ENCODE measurements at regions not wholly inside any gene's neighbourhood (a gene's known extent, or its start where the extent isn't known, plus 50 kb on each side); places are given as distances from the start of the nearest gene placed in this dataset.

DNA sequence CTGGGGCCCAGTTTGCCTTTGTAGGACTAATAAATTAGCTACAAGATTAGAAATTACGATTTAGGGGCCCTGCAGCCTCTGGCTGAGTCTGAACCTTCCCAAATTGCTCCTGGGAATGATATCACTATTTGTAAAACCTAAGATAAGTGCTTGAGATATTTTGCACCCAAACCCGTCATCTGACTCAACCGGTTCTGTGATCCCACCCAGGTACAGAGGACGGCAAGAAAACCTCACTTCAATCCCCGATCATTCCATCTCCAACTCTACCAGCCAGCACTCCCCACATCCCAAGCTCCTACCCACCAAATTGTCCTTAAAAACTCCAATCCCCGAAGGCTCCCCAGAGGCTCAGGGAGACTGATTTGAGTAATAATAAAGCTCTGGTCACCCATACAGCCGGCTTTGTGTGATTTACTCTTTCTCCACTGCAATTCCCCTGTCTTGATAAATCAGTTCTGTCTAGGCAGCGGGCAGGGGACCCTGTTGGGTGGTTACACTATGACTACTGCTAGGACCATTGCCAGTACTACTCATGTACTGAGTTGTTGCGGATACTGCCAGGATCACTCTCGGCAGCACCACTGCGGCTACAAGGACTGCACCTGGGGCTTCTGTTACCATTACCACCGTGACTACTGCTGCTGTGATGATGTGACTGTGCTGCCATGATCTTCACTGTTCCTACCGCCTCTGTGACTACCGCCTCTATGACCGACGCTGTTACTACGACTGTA is 73.1 kb downstream of the IRF8 start:
- FAIRE-seq = no peak

DNA sequence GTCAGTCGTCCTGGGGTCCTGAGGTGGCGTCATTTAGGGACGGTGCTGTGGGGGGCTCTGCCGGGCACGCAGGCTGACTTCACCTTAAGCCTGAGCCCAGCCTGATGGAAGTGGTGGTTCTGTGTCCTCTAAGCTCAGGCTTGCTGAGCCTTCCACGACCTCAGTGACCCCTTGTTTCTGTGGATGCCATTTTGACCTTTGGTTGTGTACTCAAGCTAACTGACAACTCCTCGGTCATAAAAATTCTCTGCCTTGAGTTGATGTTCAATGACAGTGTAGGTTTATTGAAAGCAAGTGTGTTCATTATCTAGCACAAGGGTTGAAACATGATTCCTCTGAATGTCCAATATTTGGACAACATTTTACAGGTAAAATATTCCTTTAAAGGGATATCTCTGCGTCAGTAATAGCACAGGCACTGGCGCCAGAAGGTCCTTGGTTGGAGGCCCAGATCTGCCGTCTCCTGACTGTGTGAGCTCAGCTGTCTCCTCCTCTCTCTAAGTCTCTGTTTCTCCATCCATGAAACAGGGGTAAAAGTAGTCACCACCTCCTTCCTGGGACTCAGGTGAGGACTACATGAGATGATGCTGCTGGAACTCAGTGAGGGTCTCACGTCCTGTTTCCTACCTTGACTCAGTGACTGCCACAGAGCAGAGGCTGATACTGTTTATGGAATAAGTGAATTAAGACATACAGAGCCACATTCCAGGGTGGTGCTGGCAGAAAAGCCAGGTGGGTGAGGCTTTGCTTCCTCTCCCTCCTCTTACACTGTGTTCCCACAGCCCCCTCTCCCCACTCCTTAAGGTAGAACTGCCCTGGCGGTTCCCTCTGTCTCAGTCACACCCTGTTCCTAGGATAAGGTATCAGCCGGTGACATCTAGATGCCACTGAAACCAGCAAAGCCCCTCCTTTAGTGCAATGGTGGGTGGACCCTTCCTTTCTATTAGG is 75.7 kb downstream of the IRF8 start:
- FAIRE-seq = no peak

DNA sequence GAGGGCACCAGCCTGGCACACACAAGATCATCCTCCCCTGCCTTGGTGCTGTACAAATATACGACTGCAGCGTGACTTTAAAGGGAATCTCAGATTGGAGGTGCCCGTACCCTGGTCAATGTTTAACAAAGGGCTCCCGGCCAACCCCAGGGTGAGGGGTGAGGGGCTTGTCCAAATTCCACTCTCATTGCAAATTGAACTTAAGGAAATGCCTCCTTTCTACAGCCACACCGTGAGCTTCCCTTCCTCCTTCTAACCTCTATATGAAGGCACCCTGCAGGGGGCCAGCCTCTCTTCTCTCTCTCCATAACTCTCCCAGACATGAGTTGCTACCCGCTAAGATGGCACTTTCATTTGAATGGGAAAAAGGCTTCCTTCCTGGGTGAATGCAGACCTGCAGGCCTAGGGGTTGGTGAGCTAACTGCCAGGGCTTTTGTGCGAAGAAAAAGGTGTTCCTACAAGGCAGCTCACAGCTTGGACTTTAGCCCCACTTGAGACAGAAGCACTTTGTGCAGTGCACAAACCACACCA is 76.6 kb downstream of the IRF8 start:
- FAIRE-seq = no peak

GRCh38 chr16:85978291-85978775 is 79.4 kb downstream of the IRF8 start:
- no peak for FAIRE-seq

DNA sequence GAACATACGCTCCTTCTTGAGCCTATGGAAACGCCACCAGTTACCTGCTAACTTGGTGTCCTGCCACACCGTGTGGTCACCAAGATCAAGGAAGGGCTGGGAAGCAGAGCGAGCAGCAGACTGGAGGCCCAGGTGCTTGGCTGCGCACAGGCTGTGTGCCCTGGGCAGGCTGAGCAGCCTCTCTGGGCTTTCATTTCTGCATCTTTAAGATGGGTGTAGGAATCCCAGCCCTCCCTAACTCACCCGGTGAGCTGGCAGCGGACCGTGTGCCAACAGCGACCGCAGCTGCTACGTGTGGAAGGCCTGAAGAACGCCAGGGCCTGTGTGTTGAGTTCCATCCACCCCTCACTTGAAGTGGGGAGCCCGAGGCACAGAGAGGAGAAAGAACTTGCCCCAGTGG is 80.0 kb downstream of the IRF8 start:
- no peak for FAIRE-seq

- FAIRE-seq = no peak
Observed at GRCh38 chr16:85979605-85980004, 80.6 kb downstream of the IRF8 start.

DNA sequence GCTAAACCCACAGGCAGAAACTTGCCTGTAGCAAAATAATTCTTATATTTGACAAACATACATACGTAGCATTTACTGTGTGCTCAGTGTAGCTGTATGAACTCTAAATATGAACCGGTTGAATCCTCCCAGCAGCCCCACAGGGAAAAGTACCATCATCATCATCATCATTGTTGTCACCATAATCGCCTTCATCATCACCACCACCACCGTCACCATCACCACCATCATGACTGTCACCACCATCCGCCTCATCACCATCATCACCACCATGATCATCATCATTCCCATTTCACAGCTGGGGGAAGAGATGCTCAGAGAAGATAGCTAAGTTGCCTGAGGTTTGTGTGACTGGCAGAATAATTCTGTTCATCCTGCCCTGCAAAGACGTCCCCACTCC is 81.7 kb downstream of the IRF8 start:
- no peak for FAIRE-seq

- no peak for FAIRE-seq
Observed at GRCh38 chr16:85981826-85982562, 83.0 kb downstream of the IRF8 start.

DNA sequence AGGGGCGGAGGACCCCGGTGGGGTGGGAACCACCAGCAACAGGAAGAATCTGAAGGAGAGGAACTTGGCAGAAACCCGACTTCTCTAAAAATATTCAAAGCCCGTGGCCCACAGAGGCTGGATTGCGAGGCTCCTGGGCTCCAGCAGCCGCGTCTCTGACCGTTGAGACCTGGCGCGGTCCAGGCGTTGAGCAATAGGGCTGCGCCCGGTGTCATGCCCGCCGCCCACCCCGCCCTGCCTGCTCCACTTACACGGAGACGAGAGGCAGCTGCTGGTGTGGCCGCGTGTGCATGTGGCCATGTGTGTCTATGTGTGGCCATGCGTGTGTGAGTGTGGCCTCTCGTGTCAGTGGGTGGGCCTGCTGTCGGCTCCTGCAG is 83.6 kb downstream of the IRF8 start:
- FAIRE-seq = no peak

DNA sequence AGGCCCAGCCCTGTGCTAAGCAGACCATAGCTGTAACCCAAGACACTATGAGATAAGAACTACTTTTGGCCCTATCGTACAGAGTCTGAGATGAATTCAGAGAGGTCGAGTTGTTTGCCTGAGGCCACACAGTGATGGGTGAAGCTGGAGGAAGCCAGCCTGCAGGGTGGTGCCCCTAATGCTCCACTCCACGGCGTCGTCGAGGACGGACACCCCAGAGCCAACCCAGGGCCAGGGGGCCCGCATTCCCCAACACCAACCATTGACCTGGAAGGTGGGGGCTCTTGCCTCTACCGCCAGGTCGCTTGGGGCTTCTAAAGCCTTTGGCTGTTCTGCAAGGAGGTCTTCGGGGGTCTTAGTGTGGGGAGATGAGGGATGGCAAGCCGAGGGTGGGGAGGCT is 84.1 kb downstream of the IRF8 start:
- FAIRE-seq = no peak

- no peak for FAIRE-seq
Observed at GRCh38 chr16:85983606-85984230, 84.8 kb downstream of the IRF8 start.

DNA sequence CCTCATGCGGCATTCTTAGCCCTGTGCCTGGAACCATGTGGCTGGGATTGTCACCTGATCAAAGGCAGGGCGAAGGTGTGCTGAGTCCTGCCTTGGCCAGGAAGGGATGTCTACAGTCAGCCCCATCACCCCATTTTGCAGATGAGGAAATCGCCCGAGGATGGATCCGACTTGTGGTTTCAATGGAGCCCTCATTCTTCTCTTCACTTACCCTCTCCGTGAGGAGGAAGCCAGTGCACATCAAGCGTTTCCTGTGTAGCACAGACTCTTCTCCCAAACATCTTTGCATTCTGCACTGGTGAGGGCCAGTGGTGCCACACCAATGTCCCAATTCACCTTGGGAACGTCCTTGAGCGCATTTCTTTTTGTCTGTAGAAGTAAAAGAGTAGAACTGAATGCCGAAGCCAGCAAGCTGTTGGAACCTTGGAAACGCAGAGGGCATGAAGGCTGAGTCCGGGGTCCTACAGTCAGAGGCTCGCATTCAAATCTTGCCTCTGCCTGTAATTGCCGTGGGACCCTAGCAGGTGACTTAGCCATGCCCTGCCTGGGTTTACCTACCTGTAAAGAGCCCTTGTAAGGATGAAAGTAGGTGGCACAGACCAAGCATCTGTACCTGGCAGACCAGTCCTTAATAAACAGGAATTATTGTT is 85.4 kb downstream of the IRF8 start:
- FAIRE-seq = no peak

GRCh38 chr16:85984947-85985451 is 86.0 kb downstream of the IRF8 start:
- no peak for FAIRE-seq

DNA sequence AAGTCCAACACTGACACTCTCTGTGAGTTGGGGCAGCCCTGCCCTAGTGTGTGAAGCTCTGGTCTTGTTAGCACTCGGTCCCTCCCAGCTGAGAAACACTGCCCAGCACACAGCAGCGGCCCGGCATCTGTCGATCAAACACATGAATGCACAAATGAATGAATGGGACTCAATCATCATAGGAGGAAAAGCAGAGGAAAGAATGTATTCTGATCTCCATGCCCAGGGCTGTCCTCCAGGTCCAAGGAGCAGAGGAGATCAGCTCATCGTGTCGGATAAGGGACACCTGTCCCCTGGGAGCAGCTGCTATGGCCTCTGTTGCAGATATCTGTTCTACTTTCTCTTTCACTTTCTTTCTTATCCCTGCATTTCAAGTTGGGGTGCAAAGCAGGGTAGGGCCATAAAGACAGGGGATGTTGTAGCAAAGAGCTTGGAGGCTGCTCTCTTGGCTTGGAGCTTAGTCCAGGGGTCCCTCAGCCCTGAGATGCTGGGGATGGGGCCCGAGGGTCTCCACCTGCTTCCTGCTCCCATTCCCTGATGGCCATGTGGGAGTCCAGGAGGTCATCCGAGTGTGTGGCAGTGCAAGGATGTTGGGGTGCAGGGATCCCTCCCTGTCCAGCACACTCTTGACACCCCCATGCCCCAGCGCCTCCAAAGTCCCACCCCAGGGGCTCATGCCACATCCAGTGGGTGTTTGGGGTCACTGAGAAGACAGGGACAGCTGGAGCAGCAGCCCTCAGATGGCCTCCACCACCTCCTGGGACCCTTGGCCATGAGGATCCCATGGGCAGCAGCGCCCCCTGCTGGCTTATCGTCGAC is 88.2 kb downstream of the IRF8 start:
- no peak for FAIRE-seq

DNA sequence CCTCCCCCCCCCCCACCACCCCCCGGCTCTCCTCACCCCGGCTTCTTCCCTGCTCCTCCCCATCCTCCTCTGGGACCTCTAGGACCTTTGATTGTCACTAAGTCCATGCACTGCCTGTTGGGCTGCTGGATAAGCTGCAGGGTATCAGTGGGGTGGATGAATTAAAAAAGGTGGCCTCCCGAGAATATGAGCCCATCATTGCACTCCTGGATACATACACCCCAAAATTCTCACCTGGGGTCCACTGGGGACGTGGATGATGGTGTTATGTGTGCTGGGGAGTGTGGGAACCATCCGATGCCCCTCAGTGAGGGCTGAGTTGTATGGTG is 88.8 kb downstream of the IRF8 start:
- FAIRE-seq = no peak

- FAIRE-seq = no peak
Observed at GRCh38 chr16:85988306-85988705, 89.3 kb downstream of the IRF8 start.

GRCh38 chr16:85988723-85989313 is 89.9 kb downstream of the IRF8 start:
- FAIRE-seq = no peak

- no peak for FAIRE-seq
Observed at GRCh38 chr16:85989376-85989775, 90.4 kb downstream of the IRF8 start.

DNA sequence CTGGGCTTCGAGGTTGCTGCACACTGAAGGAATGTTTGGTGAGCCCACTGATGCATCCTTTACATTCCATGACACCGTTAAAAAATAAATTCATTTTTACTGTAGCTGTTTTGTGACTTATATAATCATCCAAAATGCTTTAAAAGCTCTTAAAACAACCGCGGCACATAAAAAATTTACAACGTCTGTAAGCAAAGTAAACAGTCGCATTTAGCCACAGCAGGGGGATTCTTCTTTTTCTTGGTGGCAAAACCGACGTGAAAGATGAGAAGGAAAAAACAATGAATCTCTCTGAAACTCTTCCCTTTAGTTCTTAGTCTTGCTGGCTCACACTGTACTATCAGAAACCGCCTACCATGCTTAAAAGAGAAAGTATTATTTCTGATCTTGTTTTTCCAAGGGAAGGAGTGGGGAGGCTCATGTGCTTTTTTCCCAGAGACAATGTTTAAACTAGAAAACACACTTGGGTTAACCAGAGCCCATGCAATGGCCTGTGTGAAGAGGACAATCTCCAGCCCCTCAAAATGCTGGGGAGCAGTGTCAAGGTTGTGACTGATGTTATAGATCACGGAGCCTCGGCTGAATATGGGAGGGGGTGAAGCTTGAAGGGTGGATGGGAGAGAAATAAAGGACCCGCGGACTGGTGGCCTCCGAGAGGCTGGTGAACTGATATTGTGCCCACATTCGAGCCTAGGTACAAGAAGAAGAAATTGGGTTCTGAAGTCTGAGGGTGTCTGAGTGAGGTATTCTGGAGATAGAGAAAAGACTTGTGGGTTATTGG is 91.1 kb downstream of the IRF8 start:
- FAIRE-seq = no peak

GRCh38 chr16:85990861-85991301 is 91.9 kb downstream of the IRF8 start:
- FAIRE-seq = no peak
